IPS DF 4.7 (cell line): ENCODE measurements at regions not wholly inside any gene's neighbourhood (a gene's known extent, or its start where the extent isn't known, plus 50 kb on each side); places are given as distances from the start of the nearest gene placed in this dataset.

Experiments
- DNase-seq: peaks from one replicate; pipeline ENCODE4 v3.0.0-alpha.2; 2013; ENCODE audit warnings: low spot score; ENCODE audit errors: extremely low read depth

DNA sequence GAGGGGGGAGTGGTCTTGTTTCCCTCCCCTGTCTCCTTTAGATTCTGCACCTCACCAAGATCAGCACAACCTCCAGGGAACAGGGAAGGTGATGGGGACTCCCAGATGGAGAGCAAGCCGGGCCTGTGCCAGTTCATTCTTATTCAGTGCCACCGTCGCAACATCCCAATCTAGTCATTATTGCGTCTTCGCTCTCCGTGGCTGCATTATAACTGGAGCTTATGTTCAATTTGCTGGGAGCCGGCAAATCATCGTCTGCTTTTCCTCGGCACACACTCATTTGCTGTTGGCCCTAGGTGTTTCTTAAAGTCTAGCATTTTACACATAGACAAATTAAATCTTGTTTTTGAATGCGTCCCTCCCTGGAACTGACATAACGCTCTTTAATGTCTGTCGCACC, 1269.7 kb downstream of the BRD1 start:
- no peak for DNase-seq

DNA sequence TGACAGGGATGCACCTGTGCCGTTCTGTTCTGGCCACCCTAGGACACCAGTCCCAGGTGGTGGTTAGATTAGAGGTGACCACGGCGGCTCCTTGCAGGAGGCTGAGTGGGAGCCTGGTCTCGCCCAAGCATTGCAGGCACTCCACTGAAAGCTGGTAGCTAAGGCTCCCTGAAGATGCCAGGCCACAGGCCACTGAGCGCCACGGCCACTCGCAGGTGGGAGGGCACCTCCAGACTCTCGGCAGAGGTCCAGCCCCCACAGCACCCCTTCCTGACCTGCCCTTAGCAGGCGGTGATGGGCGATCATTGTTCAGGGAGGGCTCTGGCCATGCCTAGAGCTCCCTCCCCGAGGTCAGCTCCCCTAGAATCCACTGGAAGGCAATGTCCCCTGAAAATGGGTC, 1270.2 kb downstream of the BRD1 start:
- no peak for DNase-seq

DNA sequence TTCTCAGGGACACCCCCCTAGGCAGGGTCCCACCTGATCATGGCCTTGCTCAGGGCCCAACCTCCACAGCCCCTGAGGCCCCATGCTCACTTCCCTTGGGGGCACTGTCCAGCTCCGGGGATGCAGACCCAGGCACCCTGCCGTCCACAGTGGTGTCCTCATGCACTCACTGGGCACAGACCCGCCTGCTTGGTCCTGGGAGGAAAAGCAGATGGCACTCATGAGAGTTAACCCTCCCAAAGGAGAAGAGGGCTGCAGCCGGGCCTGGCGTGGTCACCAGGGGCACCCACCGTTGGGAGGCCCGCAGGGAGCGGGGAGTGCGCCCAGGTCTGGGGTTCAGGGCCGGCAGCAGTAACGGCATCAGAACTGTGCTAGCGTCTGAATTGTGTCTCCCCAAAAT, 1270.9 kb downstream of the BRD1 start:
- no peak for DNase-seq

DNA sequence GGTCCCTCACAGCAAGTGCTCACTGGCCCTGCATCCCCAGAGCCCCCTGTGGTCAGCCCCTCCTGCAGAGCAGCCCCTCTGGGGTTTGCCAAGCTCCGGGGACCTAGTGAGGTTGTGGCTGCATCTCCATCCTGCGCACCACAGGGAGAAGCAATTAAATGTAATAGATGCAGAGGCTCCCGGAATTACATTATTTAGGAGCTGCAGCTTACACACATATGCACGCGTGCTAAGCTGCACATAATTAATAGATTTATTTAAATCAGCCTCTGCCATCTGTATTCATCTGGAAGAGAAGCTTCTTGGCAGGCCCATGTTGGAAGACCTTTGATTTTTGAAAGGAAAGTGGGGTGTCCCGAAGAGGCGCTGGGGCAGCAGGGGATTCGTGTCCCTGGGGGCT, 1271.5 kb downstream of the BRD1 start:
- no peak for DNase-seq

DNA sequence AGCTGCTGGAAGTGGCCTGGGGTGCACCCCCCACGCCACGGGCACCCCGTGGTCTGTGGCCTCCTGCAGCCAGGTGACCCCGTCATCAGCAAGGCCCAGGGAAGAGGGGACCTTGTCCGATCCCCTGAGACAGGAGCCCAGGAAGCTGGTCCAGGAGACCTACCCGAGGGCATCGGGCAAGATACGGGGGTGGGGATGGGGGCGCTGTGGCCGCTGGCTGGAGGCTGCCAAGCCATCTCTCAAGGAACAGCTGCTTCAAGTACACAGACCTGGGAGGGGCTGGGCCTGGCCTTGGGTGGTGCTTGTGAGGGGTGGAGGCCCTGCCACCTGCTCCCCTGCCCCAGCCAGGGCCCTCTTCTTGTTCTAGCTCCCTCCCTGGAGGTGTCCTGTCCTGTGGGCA, 1272.1 kb downstream of the BRD1 start:
- no peak for DNase-seq

DNA sequence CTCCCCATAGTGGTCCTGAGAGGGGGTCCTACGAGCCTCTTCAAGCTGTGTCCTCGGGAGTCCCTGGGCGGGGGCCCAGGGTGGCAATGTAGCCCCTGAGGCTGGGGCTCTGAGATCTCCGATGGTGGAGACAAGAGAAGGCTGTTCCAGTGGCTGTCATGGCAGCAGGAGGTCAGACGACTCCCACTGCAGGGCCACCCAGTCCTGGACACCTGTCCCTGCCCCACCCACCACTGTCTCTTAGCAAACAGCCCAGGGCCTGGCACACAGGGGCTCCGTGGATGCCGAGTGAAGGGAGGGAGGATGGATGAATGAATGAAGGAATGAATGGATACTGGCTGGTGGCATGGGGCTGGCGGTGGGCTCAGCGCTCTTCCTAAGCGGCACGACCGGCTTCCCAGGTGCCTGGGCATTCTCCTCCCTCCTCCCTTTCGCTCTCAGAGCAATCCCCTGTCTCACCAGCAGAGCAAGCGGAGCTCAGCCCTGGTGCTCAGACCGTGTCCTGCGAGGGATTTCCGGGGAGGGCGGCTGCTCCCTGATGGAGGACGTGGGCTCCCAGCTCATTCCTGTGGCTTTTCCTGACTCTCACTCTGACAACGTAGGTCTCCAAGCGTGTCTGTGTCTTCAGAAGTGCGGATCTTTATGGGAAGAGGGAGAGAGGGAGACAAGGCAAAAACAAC, 1272.6 kb downstream of the BRD1 start:
- DNase-seq = no peak

DNA sequence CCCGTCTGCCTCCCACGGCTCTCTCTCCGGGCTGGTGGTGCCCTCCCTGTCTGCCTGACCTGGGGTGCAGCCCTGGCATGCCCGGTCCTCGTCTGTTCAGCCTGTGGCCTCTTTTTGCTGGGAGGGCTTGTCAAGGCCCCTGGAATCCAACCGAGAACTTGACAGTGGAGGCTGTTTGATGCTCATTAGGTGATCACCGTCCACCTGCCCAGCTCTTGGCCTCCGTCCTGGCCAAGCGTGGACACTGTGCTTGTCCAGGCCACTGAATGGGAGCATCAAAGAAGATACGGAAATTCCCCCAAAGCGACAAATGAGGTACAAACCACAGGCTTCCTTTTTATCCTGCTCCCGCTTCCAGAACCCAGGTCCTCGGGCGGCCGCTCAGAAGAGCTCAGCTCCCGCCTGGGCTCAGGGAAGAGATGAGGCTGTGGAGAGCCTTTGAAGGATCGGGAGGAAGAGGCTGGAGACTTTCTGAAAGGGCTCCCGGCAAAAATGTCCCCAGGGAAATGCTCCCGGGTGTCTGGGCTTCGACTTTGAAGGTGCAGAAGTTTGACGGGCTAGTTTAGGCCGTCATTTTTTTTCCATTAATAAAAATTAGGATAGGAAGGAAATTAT, 1273.9 kb downstream of the BRD1 start:
- DNase-seq = no peak

DNA sequence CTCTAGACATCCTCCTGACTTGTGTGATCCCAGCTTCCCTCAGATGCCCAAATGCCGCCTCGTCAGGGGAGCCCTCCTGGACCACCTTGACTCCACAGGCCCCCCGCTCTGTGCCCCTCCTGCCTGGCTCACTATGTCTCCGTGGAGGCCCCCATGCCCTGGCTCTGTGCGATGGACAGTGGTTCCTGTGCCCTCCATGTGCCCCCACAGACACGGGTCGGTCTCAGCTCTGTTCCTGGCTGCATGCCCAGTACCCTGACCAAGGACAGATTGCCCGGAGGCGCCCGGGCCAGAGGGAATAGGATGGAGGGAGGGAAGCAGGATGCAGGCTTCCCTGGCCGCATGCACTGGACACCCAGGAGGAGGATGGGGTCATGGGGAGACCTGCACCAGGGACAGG, 1274.6 kb downstream of the BRD1 start:
- DNase-seq = no peak

DNA sequence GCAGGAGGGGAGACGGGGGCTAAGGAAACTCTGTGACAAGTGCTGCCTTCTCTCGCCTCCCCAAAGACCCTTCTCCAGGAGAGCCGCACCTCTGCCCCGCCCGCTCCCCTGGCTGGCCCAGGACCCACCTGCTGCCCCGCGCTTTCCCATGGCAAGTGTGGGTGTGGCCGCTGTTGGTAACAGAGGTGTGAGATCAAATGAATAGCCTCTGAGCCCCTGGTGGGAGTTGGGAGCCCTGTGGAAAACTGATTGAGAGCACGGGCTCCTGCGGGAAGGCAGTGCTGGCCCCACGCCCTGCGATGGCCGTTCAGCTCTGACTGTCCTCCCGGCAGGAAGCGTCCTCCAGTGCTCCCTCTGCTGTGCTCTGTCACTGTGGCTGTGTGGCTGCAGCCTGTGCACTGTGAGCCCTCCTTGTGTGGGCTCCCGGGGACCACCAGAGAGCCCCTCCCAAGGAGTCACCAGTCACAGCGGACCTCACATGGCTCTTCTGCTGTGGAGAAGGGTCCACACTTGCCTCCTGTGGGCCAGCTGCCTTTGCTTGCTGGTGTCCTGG, 1275.9 kb downstream of the BRD1 start:
- no peak for DNase-seq

DNA sequence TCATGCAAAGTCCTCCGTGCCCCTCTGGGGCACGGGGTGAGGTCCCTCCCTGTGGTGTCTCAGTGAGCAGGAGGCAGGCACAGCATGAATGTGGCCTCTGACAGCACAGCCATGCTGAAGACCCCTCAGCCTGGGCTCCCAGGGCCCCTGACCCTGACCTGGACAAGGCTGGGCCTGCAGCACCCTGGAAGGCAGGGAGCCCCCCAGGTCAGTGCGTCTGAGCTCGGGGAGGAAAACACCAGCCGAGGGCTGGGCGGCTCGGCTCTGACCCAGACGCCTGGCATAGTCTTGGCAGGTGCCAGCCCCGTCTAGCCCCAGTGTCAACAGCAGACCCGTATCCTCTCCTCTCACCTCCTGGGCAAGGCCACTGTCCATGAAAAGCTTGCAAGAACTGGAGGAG, 1276.6 kb downstream of the BRD1 start:
- no peak for DNase-seq

DNA sequence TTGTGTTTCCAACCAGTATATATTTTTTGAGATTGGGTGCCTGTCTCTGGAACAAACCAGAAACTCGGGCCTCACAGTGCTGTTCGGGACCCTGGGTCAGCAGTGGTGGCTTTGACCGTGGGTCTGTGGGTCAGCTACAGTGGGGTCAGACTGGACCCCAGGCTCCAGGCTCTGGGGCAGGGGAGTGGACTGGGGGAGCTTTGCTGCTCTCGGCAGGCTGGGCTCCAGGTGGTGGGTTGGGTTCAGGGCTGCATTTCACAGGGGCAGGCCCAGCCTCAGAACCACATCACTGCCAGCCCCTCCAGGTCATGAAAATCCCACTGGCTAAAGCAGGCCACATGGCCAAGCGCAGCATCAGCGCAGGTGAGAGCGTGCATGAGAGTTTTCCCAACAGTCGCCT, 1279.3 kb downstream of the BRD1 start:
- no peak for DNase-seq

DNA sequence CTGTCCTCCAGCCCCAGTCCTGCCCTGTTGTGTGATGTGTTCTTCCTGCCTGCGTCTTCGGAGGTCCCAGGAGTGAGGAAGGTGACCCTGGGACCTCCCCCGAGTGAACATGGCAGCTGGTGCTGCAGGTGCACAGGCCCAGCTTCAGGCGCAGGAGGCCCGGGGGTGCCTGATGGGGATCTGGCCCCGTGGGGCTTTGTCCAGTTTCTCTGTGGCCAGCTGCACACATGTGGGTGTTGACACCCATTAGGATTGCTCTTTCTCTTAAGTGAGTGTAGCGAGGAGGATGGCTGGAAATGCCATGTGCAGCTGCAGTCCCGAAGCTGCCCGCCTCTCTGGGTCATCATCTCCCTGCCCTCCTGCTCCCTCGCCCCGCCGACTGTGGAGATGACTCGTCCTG, 1279.7 kb downstream of the BRD1 start:
- DNase-seq = no peak

DNA sequence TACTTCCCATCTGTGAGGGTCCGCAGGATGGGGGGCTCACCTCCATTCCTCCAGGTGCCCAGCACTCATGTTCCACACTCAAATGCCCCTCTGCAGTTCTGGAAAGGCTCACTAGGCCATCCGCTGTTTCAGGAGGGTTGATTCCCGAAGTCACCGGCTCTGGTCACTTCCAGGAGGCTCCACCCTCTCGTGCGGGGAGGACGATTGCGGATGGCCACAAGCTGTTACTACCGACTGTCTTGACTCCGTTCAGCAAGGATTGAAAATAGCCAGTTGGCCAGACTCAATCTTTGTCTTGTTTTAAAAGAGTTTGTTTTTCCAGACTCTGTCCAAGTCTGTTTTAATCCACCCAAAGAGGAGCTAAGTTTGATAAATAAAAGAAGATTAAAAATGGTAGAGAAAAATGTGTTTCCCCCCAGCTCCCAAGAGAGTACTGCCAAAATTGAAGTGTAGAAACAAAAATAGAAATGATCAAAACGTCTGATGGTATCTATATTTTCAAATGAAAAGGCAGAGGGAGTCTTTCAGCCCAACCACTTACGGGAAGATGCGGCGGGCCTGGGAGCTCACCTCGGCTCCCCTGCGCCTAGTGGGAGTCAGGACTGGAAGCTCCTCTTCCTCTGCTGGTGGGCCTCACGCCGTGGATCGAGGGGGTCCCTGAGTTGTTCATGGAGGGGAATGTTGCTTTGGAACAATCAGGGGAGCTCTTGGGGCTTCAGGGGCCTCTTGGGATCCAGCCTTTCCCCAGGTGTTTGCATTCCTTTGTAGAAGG, 1280.8 kb downstream of the BRD1 start:
- DNase-seq = no peak

DNA sequence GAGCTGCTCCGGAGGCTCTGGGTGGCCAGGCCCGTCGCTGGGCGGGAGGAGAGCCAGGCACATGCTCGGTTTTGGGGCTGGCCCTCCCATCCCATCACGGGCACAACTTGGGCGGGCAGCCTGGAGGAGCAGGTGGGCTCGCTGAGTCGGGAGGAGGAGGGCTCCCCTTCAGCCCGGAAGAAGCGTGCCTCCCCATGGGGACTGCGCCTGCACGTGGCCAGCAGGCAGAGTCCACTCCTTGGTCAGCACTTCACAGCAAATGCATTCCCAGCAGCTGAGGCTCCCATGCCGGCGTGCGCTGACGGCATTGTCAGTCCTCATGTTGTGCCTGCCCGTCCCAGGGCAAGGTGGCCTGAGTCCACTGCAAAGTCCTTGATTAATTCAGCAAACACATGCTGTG, 1281.7 kb downstream of the BRD1 start:
- no peak for DNase-seq

DNA sequence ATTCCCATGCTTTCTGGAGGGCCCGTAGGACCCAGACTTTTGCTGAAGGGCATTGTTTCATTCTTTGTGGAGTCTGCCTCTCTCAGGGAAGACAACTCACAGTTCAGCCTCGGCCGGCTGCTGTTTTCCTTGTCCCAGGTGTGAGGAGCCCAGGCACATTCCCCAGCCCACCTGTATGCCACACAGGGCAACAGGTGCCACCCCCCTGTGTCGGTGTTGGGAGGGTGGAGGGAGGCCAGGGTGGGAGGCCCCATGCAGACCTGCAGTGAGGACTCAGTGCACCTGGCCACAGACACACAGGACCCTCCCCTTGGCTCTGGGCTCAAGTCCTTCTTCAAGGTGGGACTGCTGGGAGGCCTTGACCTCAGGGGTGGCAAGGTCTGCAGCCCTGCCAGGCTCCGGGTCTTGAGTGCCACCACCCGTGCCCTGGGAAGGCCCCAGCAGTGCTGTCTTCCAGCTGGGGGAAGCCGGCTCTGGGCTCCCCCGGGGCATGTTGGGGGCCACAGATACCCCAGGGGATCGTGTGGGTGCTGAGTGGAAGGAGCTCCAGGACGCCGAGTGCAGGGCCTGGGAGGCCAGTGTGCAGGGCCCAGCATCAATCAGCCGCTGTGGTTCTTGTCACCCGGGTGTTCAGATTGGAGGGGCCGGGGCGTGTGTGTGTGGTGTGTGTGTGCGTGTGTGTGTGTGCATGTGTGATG, 1286.1 kb downstream of the BRD1 start:
- no peak for DNase-seq

DNA sequence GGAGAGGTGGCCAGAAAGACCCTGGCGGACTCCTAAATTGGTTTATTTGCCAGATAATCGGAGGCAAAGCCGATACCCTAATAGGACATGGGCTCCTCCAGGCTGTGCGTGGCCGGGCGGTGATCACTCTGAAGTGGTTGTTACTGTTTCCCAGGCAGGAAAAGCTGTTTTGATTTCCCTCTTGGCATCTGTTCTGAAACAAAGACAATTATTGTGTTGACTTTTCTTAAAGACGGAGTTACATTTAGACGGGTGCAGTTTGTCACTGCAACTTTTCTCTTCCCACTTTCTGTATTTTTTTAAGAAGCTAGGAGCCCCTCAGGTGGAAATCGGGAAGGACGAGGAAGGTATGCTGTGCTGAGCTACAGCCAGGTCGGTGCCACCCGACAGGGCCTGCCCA, 1288.4 kb downstream of the BRD1 start:
- no peak for DNase-seq

DNA sequence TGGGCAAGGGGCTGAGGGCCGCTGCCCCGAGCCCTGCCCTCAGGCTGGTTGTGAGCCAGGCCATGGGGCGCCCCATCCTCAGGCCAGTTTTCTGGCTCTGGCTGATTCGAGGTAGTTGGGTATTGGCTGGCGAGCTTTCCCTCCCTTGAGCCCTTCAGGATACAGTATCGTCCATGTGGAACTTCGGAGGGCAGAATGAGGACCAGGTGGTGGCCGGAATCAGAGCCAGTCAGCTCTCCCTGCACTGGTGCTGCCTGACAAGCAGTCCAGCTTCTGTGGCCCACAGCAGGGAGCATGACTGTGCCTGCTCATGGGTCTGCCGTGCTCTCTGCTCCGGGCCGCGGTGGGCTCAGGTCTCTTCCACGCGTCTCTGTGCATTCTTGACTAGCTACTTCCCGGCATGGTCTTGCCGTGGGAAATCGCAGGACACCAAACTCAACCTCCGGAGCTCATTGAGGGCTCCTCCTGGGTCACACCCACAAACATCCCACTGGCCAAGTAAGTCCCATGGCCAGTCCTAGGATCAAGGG, 1289.3 kb downstream of the BRD1 start:
- DNase-seq = no peak

DNA sequence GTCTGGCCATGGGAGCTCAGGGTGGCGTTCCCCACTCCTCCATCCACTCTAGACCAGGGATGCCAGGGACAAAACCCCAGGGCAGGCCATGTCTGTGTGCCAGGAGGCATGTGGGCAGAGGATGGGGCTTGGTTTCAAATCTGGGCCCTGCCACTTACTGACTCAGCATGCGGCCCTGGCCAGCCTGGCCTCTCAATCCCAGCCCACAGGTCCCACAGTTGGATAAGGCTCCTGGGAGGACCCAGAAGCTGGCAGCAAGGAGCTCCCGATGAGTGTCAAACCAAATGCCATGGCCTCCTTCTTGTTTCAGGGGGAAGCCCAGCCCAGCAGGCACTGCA, 1290.4 kb downstream of the BRD1 start:
- no peak for DNase-seq

DNA sequence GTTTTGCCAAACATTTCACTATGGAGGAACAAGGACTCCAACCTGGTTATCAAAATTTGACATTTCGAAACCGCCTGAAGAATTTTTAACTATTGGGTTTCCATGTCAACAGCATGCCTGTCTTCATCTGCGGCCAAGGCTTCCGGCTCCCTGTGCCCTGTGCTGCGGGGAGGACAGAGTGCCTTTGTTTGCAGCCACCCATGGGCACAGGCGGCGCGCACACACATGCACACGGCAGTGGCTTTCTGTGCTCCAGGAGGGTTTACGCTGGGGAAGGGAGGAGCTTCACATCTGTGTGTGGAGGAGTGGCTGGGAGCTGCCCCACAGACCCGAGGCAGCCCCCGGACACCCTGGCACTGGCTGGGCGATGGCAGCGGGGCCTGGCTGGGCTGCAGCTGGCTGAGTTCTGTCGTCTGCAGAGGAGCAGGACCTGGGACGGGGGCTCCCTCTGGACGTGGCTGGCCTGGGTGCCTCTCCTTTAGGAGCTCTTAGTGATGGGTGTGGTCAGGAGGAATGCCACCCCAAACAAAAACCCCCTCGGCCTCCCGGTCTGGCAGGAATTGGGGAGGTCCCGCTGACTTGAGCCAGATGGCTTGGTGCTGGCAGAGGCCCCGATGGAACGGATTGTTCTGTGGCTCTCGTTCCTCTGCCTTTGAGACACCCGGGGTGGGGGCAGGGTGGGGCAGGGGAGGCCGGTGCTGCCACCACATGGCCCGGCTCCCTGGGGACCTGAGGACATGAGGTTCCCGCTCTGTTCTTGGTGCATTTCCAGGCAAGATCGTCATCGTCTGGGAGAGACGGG, 1290.9 kb downstream of the BRD1 start:
- no peak for DNase-seq

DNA sequence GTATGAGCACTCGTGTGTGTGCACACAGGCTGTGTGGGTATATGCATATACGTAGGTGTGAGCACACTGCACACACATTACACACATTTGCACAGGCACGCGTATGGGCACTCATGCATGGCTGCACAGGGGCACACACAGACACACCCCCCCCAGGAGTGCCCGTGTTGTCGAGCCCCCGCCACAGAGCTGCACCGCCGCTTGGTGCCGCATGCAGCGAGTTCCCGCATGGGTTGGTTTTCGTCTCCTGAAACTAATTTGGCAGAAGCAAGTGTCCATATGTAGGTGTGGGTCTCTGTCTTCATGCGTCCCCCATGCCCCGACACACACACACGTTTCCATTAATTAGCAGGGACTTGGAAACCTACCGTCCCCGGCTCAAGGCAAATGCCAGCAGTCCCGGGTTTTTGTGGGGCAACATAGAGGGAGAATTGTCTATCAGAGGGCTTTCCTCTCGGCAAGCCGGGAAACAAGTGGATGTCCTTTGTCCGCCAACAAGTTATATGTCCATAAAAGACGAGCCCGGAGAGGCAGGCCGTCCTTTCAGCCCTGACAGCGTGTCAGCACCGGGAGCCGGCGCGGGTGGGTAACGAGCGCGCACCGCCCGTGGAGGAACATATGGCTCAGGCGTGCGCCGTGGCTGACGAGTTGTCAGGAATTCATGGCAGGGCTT, 1291.7 kb downstream of the BRD1 start:
- no peak for DNase-seq
